ENCODE measurements at regions not wholly inside any gene's neighbourhood (a gene's known extent, or its start where the extent isn't known, plus 50 kb on each side); places are given as distances from the start of the nearest gene placed in this dataset.

- H3K27ac ChIP-seq, result no peak overlapping the region
- peak in 1 of 2 donors; percentile 6 for DNase-seq (ENCODE audit: low read depth in 1 of 2, low spot score in 1 of 2)
Observed at GRCh38 chr3:153289334-153289808, 127.3 kb downstream of the RAP2B start.

GRCh38 chr3:153290268-153291015 lies 128.4 kb downstream of the RAP2B start:
- TF ChIP-seq CTCF (IDR thresholded peaks at IDR 0.05; ENCODE audit: low read depth, low read length), result peak; percentile 22
- Histone ChIP-seq H3K4me3 (no peak overlapping the region), H3K27ac (no peak overlapping the region), H3K36me3 (no peaks in the 10 kb centered on the region), H3K27me3 (no peaks in the 10 kb centered on the region), H3K4me1 (ENCODE audit: low read depth) (no peaks in the 10 kb centered on the region), H3K9me3 (ENCODE audit: low read depth) (no peaks in the 10 kb centered on the region)
- DNase-seq (ENCODE audit: low read depth in 1 of 2, low spot score in 1 of 2), result no peak

More at GRCh38 chr3:153289334-153289808, 127.3 kb downstream of the RAP2B start:
- no peak overlapping the region for H3K4me3 ChIP-seq
- TF ChIP-seq CTCF (IDR thresholded peaks at IDR 0.05; ENCODE audit: low read depth, low read length), result no peak
- H3K27me3 ChIP-seq, result no peaks in the 10 kb centered on the region
- H3K9me3 ChIP-seq (ENCODE audit: low read depth), result no peaks in the 10 kb centered on the region
- H3K36me3 ChIP-seq, result no peaks in the 10 kb centered on the region
- no peaks in the 10 kb centered on the region for H3K4me1 ChIP-seq (ENCODE audit: low read depth)

GRCh38 chr3:153291059-153291685 lies 129.1 kb downstream of the RAP2B start:
- no peaks in the 10 kb centered on the region for H3K4me1 ChIP-seq (ENCODE audit: low read depth)
- H3K4me3 ChIP-seq, result no peak overlapping the region
- H3K27ac ChIP-seq, result no peak overlapping the region
- DNase-seq (ENCODE audit: low read depth in 1 of 2, low spot score in 1 of 2), result peak; percentile 25 to 35
- H3K36me3 ChIP-seq, result no peaks in the 10 kb centered on the region
- no peaks in the 10 kb centered on the region for H3K9me3 ChIP-seq (ENCODE audit: low read depth)
- TF ChIP-seq CTCF (IDR thresholded peaks at IDR 0.05; ENCODE audit: low read depth, low read length), result peak; percentile 54
- H3K27me3 ChIP-seq, result no peaks in the 10 kb centered on the region

GRCh38 chr3:153293265-153293664 lies 131.2 kb downstream of the RAP2B start:
- no peaks in the 10 kb centered on the region for H3K9me3 ChIP-seq (ENCODE audit: low read depth)
- peak in 1 of 2 donors; percentile 74 for DNase-seq (ENCODE audit: low read depth in 1 of 2, low spot score in 1 of 2)
- no peaks in the 10 kb centered on the region for H3K36me3 ChIP-seq
- no peak for TF ChIP-seq CTCF (IDR thresholded peaks at IDR 0.05; ENCODE audit: low read depth, low read length)
- no peak overlapping the region for H3K4me3 ChIP-seq
- H3K27ac ChIP-seq, result no peak overlapping the region
- no peaks in the 10 kb centered on the region for H3K27me3 ChIP-seq
- H3K4me1 ChIP-seq (ENCODE audit: low read depth), result no peaks in the 10 kb centered on the region

- no peak for TF ChIP-seq CTCF (IDR thresholded peaks at IDR 0.05; ENCODE audit: low read depth, low read length)
- no peak overlapping the region for H3K27ac ChIP-seq
- H3K36me3 ChIP-seq, result no peaks in the 10 kb centered on the region
- no peaks in the 10 kb centered on the region for H3K4me1 ChIP-seq (ENCODE audit: low read depth)
- no peaks in the 10 kb centered on the region for H3K9me3 ChIP-seq (ENCODE audit: low read depth)
- no peaks in the 10 kb centered on the region for H3K27me3 ChIP-seq
- no peak overlapping the region for H3K4me3 ChIP-seq
- DNase-seq (ENCODE audit: low read depth in 1 of 2, low spot score in 1 of 2), result peak in 1 of 2 donors; percentile 56
Observed at GRCh38 chr3:153295901-153296300, 133.9 kb downstream of the RAP2B start.

Data from cardiac muscle cell (in vitro differentiated cells and primary cell).